Urothelium cell line (cell line): ENCODE measurements at regions not wholly inside any gene's neighbourhood (a gene's known extent, or its start where the extent isn't known, plus 50 kb on each side); places are given as distances from the start of the nearest gene placed in this dataset.
"Not testable (repeated sequence)": the region's sequence is repeated elsewhere in the genome, so short reads cannot be mapped to it uniquely, and the experiment has no call there.

Source experiments
- DNase-seq: peaks from one replicate; pipeline ENCODE4 v3.0.0; 2011; ENCODE audit warnings: low spot score, mixed read lengths
- FAIRE-seq: peaks from 2 replicates; lab custom pipeline; 2011; peaks lifted over from hg19 to GRCh38; lab: Jason Lieb, UNC

GRCh38 chr2:110394769-110395168, 77.8 kb downstream of the LIMS4 start:
- DNase-seq: not testable (repeated sequence)

GRCh38 chr2:110392366-110392765, 80.2 kb downstream of the LIMS4 start:
- not testable (repeated sequence) for FAIRE-seq

More at GRCh38 chr2:110394769-110395168, 77.8 kb downstream of the LIMS4 start:
- peak; percentile 91 for FAIRE-seq

GRCh38 chr2:110391035-110391418, 81.6 kb downstream of the LIMS4 start:
- FAIRE-seq, DNase-seq: not testable (repeated sequence)

More at GRCh38 chr2:110392366-110392765, 80.2 kb downstream of the LIMS4 start:
- not testable (repeated sequence) for DNase-seq

- peak; percentile 92 for FAIRE-seq
Observed at GRCh38 chr2:110390351-110391034, 82.1 kb downstream of the LIMS4 start.

GRCh38 chr2:110387044-110387443, 85.6 kb downstream of the LIMS4 start:
- DNase-seq: not testable (repeated sequence)
- peak; percentile 85 for FAIRE-seq

More at GRCh38 chr2:110390351-110391034, 82.1 kb downstream of the LIMS4 start:
- not testable (repeated sequence) for DNase-seq

GRCh38 chr2:110386546-110386945, 86.1 kb downstream of the LIMS4 start:
- FAIRE-seq, DNase-seq: not testable (repeated sequence)

- not testable (repeated sequence) for DNase-seq
- FAIRE-seq: peak; percentile 9
Observed at GRCh38 chr2:110384736-110385119, 87.9 kb downstream of the LIMS4 start.

GRCh38 chr2:110384109-110384735, 88.4 kb downstream of the LIMS4 start:
- peak; percentile 67 for FAIRE-seq
- not testable (repeated sequence) for DNase-seq

GRCh38 chr2:110383163-110384048, 89.2 kb downstream of the LIMS4 start:
- FAIRE-seq: peak; percentile 97
- DNase-seq: not testable (repeated sequence)

- not testable (repeated sequence) for FAIRE-seq, DNase-seq
Observed at GRCh38 chr2:110373519-110373918, 99.1 kb downstream of the LIMS4 start.

- not testable (repeated sequence) for FAIRE-seq, DNase-seq
Observed at GRCh38 chr2:110371633-110372032, 101.0 kb downstream of the LIMS4 start.

GRCh38 chr2:110357616-110358015, 115.0 kb downstream of the LIMS4 start:
- DNase-seq, FAIRE-seq: not testable (repeated sequence)

GRCh38 chr2:110354294-110355018, 118.2 kb downstream of the LIMS4 start:
- peak; percentile 94 for FAIRE-seq
- not testable (repeated sequence) for DNase-seq

GRCh38 chr2:110350718-110351117, 121.9 kb downstream of the LIMS4 start:
- not testable (repeated sequence) for DNase-seq, FAIRE-seq

GRCh38 chr2:110348902-110349301, 123.7 kb downstream of the LIMS4 start:
- not testable (repeated sequence) for DNase-seq
- FAIRE-seq: peak; percentile 86

- DNase-seq: not testable (repeated sequence)
- FAIRE-seq: peak; percentile 99
Observed at GRCh38 chr2:110344405-110345035, 128.1 kb downstream of the LIMS4 start.

GRCh38 chr2:110342077-110342476, 129.7 kb upstream of the MTLN start:
- FAIRE-seq, DNase-seq: not testable (repeated sequence)

GRCh38 chr2:110339126-110339525, 126.8 kb upstream of the MTLN start:
- peak; percentile 30 for FAIRE-seq
- DNase-seq: not testable (repeated sequence)

- FAIRE-seq, DNase-seq: not testable (repeated sequence)
Observed at GRCh38 chr2:110338277-110339003, 126.1 kb upstream of the MTLN start.
